ENCODE measurements at regions not wholly inside any gene's neighbourhood (a gene's known extent, or its start where the extent isn't known, plus 50 kb on each side); places are given as distances from the start of the nearest gene placed in this dataset.

DNA sequence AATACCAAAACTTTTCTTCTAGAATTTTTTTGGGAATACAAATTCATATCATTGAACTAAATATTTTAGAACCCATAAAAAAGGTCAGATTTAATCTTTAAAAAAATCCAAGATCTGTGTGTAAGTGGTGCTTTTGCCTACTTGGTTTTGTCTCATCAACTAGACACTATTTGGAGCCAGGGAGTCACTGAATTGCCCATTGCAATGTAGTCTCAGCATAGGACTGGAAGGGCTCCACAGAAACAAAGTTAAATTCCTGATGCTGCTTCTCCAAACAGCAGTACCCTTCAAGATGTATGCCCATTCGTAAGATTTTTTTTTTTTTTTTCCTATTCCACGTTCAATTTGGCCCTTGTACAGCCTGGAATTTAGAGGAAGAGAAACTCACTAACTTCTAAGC, 208.0 kb upstream of the MPDZ start:
- no peak for TF ChIP-seq POLR2A (IDR thresholded peaks at IDR 0.05)
- TF ChIP-seq, protein P1, sequence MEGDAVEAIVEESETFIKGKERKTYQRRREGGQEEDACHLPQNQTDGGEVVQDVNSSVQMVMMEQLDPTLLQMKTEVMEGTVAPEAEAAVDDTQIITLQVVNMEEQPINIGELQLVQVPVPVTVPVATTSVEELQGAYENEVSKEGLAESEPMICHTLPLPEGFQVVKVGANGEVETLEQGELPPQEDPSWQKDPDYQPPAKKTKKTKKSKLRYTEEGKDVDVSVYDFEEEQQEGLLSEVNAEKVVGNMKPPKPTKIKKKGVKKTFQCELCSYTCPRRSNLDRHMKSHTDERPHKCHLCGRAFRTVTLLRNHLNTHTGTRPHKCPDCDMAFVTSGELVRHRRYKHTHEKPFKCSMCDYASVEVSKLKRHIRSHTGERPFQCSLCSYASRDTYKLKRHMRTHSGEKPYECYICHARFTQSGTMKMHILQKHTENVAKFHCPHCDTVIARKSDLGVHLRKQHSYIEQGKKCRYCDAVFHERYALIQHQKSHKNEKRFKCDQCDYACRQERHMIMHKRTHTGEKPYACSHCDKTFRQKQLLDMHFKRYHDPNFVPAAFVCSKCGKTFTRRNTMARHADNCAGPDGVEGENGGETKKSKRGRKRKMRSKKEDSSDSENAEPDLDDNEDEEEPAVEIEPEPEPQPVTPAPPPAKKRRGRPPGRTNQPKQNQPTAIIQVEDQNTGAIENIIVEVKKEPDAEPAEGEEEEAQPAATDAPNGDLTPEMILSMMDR (IDR thresholded peaks at IDR 0.05): no peak

Data from gastroesophageal sphincter (tissue), 3 donors.